ENCODE measurements at regions not wholly inside any gene's neighbourhood (a gene's known extent, or its start where the extent isn't known, plus 50 kb on each side); places are given as distances from the start of the nearest gene placed in this dataset.

GRCh38 chr15:31151301-31152233 is 50.0 kb upstream of the TRPM1 start:
- no peaks in the 10 kb centered on the region for H3K36me3 ChIP-seq (ENCODE audit: control insufficient read depth, insufficient read depth, low read length)
- no peak overlapping the region for H3K27ac ChIP-seq (ENCODE audit: insufficient read depth, low read length, poor library complexity, severe bottlenecking)
- H3K27me3 ChIP-seq (replicated peaks; ENCODE audit: control insufficient read depth, insufficient read depth, low read length, poor library complexity, severe bottlenecking), result no peaks in the 10 kb centered on the region
- no peak for DNase-seq
- no peaks in the 10 kb centered on the region for H3K9me3 ChIP-seq (ENCODE audit: control insufficient read depth, low read length)
- no peaks in the 10 kb centered on the region for H3K4me1 ChIP-seq (ENCODE audit: control insufficient read depth, insufficient read depth, low read length, poor library complexity, severe bottlenecking)
- no peak overlapping the region for H3K4me3 ChIP-seq (ENCODE audit: insufficient read depth, low read depth, low read length, poor library complexity, severe bottlenecking)

DNA sequence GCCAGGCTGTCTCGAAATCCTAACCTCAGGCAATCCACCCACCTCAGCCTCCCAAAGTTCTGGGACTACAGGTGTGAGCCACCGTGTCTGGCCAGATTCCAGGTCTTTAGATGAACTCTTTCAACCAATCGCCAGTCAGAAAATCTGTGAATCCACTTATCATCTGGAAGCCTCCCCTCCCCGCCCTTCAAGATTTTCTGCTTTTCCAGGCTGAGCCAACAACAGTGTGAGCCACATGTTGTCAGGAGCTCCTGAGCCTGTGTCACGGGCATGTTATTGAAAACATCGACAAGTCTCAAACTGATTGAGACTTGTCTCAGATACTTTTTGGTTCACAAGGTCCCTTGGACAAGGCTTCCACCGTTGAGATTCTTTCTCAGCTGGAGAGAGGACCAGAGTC is 52.0 kb upstream of the TRPM1 start:
- Histone ChIP-seq H3K4me3 (ENCODE audit: insufficient read depth, low read depth, low read length, poor library complexity, severe bottlenecking) (no peak overlapping the region), H3K27ac (ENCODE audit: insufficient read depth, low read length, poor library complexity, severe bottlenecking) (no peak overlapping the region), H3K9me3 (ENCODE audit: control insufficient read depth, low read length) (no peaks in the 10 kb centered on the region), H3K27me3 (replicated peaks; ENCODE audit: control insufficient read depth, insufficient read depth, low read length, poor library complexity, severe bottlenecking) (no peaks in the 10 kb centered on the region), H3K4me1 (ENCODE audit: control insufficient read depth, insufficient read depth, low read length, poor library complexity, severe bottlenecking) (no peaks in the 10 kb centered on the region), H3K36me3 (ENCODE audit: control insufficient read depth, insufficient read depth, low read length) (no peaks in the 10 kb centered on the region)
- DNase-seq, result no peak

GRCh38 chr15:31155151-31155550 is 53.6 kb upstream of the TRPM1 start:
- Histone ChIP-seq H3K27me3 (replicated peaks; ENCODE audit: control insufficient read depth, insufficient read depth, low read length, poor library complexity, severe bottlenecking) (no peaks in the 10 kb centered on the region), H3K27ac (ENCODE audit: insufficient read depth, low read length, poor library complexity, severe bottlenecking) (no peak overlapping the region), H3K36me3 (ENCODE audit: control insufficient read depth, insufficient read depth, low read length) (no peaks in the 10 kb centered on the region), H3K4me3 (ENCODE audit: insufficient read depth, low read depth, low read length, poor library complexity, severe bottlenecking) (no peak overlapping the region), H3K4me1 (ENCODE audit: control insufficient read depth, insufficient read depth, low read length, poor library complexity, severe bottlenecking) (no peaks in the 10 kb centered on the region), H3K9me3 (ENCODE audit: control insufficient read depth, low read length) (no peaks in the 10 kb centered on the region)
- no peak for DNase-seq

GRCh38 chr15:31156226-31156625 is 54.7 kb upstream of the TRPM1 start:
- H3K36me3 ChIP-seq (ENCODE audit: control insufficient read depth, insufficient read depth, low read length), result no peaks in the 10 kb centered on the region
- H3K4me1 ChIP-seq (ENCODE audit: control insufficient read depth, insufficient read depth, low read length, poor library complexity, severe bottlenecking), result no peaks in the 10 kb centered on the region
- DNase-seq, result no peak
- no peaks in the 10 kb centered on the region for H3K27me3 ChIP-seq (replicated peaks; ENCODE audit: control insufficient read depth, insufficient read depth, low read length, poor library complexity, severe bottlenecking)
- H3K9me3 ChIP-seq (ENCODE audit: control insufficient read depth, low read length), result no peaks in the 10 kb centered on the region
- no peak overlapping the region for H3K27ac ChIP-seq (ENCODE audit: insufficient read depth, low read length, poor library complexity, severe bottlenecking)
- no peak overlapping the region for H3K4me3 ChIP-seq (ENCODE audit: insufficient read depth, low read depth, low read length, poor library complexity, severe bottlenecking)

DNA sequence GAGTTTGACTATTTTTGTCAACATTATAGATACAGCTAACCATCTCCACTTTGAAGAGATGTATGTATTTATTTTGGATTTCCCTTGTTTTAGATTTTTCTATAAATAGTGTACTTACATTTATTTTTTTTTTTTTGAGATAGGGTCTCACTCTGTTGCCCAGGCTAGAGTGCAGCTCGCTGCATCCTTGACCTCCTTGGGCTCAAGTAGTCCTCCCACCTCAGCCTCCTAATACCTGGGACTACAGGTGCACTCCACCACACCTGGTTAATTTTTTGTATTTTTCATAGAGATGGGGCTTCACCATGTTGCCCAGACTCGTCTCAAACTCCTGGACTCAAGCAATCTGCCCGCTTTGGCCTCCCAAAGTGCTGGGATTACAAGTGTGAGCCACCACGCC is 55.3 kb upstream of the TRPM1 start:
- H3K36me3 ChIP-seq (ENCODE audit: control insufficient read depth, insufficient read depth, low read length), result no peaks in the 10 kb centered on the region
- no peaks in the 10 kb centered on the region for H3K4me1 ChIP-seq (ENCODE audit: control insufficient read depth, insufficient read depth, low read length, poor library complexity, severe bottlenecking)
- no peak overlapping the region for H3K27ac ChIP-seq (ENCODE audit: insufficient read depth, low read length, poor library complexity, severe bottlenecking)
- H3K27me3 ChIP-seq (replicated peaks; ENCODE audit: control insufficient read depth, insufficient read depth, low read length, poor library complexity, severe bottlenecking), result no peaks in the 10 kb centered on the region
- no peak overlapping the region for H3K4me3 ChIP-seq (ENCODE audit: insufficient read depth, low read depth, low read length, poor library complexity, severe bottlenecking)
- no peak for DNase-seq
- no peaks in the 10 kb centered on the region for H3K9me3 ChIP-seq (ENCODE audit: control insufficient read depth, low read length)

DNA sequence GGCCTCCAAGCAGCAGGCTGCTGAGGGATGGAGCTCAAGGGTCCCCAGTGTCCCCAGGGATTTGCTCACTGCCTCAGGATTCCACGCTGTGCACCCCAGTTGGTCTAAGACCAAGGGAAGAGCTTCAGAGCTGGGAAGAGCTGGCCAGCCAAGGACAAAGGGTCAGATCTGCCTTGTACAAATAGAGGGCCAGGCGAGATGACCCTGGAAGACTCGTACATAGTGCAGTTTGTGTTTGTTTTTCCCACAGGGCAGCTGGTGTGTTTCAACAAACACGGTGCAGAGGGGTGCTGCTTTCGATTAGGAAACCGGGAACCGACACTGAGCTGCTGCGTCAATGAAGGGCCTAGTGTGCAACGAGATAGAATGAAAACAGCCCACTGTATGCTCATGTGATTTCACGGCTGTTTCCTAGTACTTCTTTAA is 56.1 kb upstream of the TRPM1 start:
- H3K9me3 ChIP-seq (ENCODE audit: control insufficient read depth, low read length), result no peaks in the 10 kb centered on the region
- no peaks in the 10 kb centered on the region for H3K4me1 ChIP-seq (ENCODE audit: control insufficient read depth, insufficient read depth, low read length, poor library complexity, severe bottlenecking)
- DNase-seq, result no peak
- H3K36me3 ChIP-seq (ENCODE audit: control insufficient read depth, insufficient read depth, low read length), result no peaks in the 10 kb centered on the region
- no peaks in the 10 kb centered on the region for H3K27me3 ChIP-seq (replicated peaks; ENCODE audit: control insufficient read depth, insufficient read depth, low read length, poor library complexity, severe bottlenecking)
- H3K4me3 ChIP-seq (ENCODE audit: insufficient read depth, low read depth, low read length, poor library complexity, severe bottlenecking), result no peak overlapping the region
- no peak overlapping the region for H3K27ac ChIP-seq (ENCODE audit: insufficient read depth, low read length, poor library complexity, severe bottlenecking)

- no peak for DNase-seq
These were observed 57.5 kb upstream of the TRPM1 start for GRCh38 chr15:31158858-31159569.

GRCh38 chr15:31159837-31160236 is 58.3 kb upstream of the TRPM1 start:
- H3K36me3 ChIP-seq (ENCODE audit: control insufficient read depth, insufficient read depth, low read length), result no peaks in the 10 kb centered on the region
- no peaks in the 10 kb centered on the region for H3K27me3 ChIP-seq (replicated peaks; ENCODE audit: control insufficient read depth, insufficient read depth, low read length, poor library complexity, severe bottlenecking)
- DNase-seq, result no peak
- H3K4me1 ChIP-seq (ENCODE audit: control insufficient read depth, insufficient read depth, low read length, poor library complexity, severe bottlenecking), result no peaks in the 10 kb centered on the region
- H3K27ac ChIP-seq (ENCODE audit: insufficient read depth, low read length, poor library complexity, severe bottlenecking), result no peak overlapping the region
- no peak overlapping the region for H3K4me3 ChIP-seq (ENCODE audit: insufficient read depth, low read depth, low read length, poor library complexity, severe bottlenecking)
- H3K9me3 ChIP-seq (ENCODE audit: control insufficient read depth, low read length), result no peaks in the 10 kb centered on the region

More at GRCh38 chr15:31158858-31159569, 57.5 kb upstream of the TRPM1 start:
- no peaks in the 10 kb centered on the region for H3K4me1 ChIP-seq (ENCODE audit: control insufficient read depth, insufficient read depth, low read length, poor library complexity, severe bottlenecking)
- no peak overlapping the region for H3K4me3 ChIP-seq (ENCODE audit: insufficient read depth, low read depth, low read length, poor library complexity, severe bottlenecking)
- H3K36me3 ChIP-seq (ENCODE audit: control insufficient read depth, insufficient read depth, low read length), result no peaks in the 10 kb centered on the region
- no peaks in the 10 kb centered on the region for H3K27me3 ChIP-seq (replicated peaks; ENCODE audit: control insufficient read depth, insufficient read depth, low read length, poor library complexity, severe bottlenecking)
- no peaks in the 10 kb centered on the region for H3K9me3 ChIP-seq (ENCODE audit: control insufficient read depth, low read length)
- no peak overlapping the region for H3K27ac ChIP-seq (ENCODE audit: insufficient read depth, low read length, poor library complexity, severe bottlenecking)

GRCh38 chr15:31160297-31160696 is 58.8 kb upstream of the TRPM1 start:
- H3K4me3 ChIP-seq (ENCODE audit: insufficient read depth, low read depth, low read length, poor library complexity, severe bottlenecking), result no peak overlapping the region
- no peaks in the 10 kb centered on the region for H3K9me3 ChIP-seq (ENCODE audit: control insufficient read depth, low read length)

More at GRCh38 chr15:31160297-31160696, 58.8 kb upstream of the TRPM1 start:
- Histone ChIP-seq H3K4me1 (ENCODE audit: control insufficient read depth, insufficient read depth, low read length, poor library complexity, severe bottlenecking) (no peaks in the 10 kb centered on the region), H3K27me3 (replicated peaks; ENCODE audit: control insufficient read depth, insufficient read depth, low read length, poor library complexity, severe bottlenecking) (no peaks in the 10 kb centered on the region), H3K27ac (ENCODE audit: insufficient read depth, low read length, poor library complexity, severe bottlenecking) (no peak overlapping the region), H3K36me3 (ENCODE audit: control insufficient read depth, insufficient read depth, low read length) (no peaks in the 10 kb centered on the region)
- no peak for DNase-seq
